ENCODE measurements at regions not wholly inside any gene's neighbourhood (a gene's known extent, or its start where the extent isn't known, plus 50 kb on each side); places are given as distances from the start of the nearest gene placed in this dataset.
A peak's percentile ranks its signal among the peaks of the same experiment; 100 is the strongest.

DNA sequence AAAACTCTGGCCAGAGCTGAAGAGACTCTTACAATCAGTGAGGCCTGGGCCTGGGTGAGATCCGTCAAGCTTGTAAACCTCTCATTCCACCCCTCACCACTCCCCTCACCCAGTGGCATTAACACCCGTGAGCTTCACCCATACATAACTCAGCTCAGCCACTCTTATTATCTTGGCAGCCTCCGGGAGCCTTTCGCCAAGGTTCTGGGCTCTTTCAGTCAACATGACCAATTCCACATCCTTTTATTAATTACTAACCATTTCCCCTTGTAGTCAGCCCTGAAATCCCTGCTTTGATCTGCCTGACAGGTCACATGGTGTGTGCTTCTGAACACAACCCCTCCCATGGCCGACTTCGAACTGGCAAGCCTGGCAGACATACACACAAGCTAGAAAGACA, 134.8 kb downstream of the SETD4 start:
- Histone ChIP-seq H2AFZ (ENCODE audit: low read depth, low read length) (peak overlapping the region; percentile 68), H3K27ac (ENCODE audit: insufficient read depth, low read depth, low read length) (peak overlapping the region; percentile 50), H3K9ac (replicated peaks; ENCODE audit: extremely low read depth, insufficient read depth, low read length) (no peak overlapping the region), H3K9me1 (replicated peaks; ENCODE audit: control insufficient read depth, extremely low read depth, insufficient read depth, low read length) (no peaks in the 10 kb centered on the region), H3K27me3 (ENCODE audit: control insufficient read depth in 2 of 2, insufficient read depth in 2 of 2, low read length in 2 of 2) (no peaks in the 10 kb centered on the region), H3K4me3 (replicated peaks in 1 of 3; ENCODE audit: insufficient read depth in 1 of 3, low read depth in 1 of 3, low read length in 3 of 3) (no peak overlapping the region), H3K9me3 (replicated peaks; ENCODE audit: control insufficient read depth, insufficient read depth, low read length) (no peaks in the 10 kb centered on the region), H3K36me3 (ENCODE audit: control insufficient read depth in 2 of 2, extremely low read depth in 1 of 2, insufficient read depth in 2 of 2, low read length in 2 of 2) (no peaks in the 10 kb centered on the region), H3K79me2 (ENCODE audit: control insufficient read depth, insufficient read depth, low read length) (no peaks in the 10 kb centered on the region), H3K4me2 (ENCODE audit: insufficient read depth, low read length) (no peak overlapping the region), H3K4me1 (ENCODE audit: control insufficient read depth, extremely low read depth, insufficient read depth, low read length) (peaks cover 11% of the 10 kb centered on the region), H4K20me1 (replicated peaks; ENCODE audit: control insufficient read depth, extremely low read depth, insufficient read depth, low read length) (no peaks in the 10 kb centered on the region)
- peak; percentile 46 for TF ChIP-seq GATA2 (IDR thresholded peaks at IDR 0.05; ENCODE audit: insufficient read depth, insufficient read length, low read depth, low read length)
- peak; percentile 26 for TF ChIP-seq JUN (IDR thresholded peaks at IDR 0.05; ENCODE audit: borderline replicate concordance, insufficient read depth, insufficient read length, low read depth)
- TF ChIP-seq POLR2A (IDR thresholded peaks at IDR 0.05; ENCODE audit: low read depth, low read length) = no peak
- no peak for TF ChIP-seq MYC (IDR thresholded peaks at IDR 0.05; ENCODE audit: low read depth, low read length)
- no peak for TF ChIP-seq EZH2 (IDR thresholded peaks at IDR 0.05; ENCODE audit: borderline replicate concordance, low read depth, low read length, severe bottlenecking)
- TF ChIP-seq, protein P1, sequence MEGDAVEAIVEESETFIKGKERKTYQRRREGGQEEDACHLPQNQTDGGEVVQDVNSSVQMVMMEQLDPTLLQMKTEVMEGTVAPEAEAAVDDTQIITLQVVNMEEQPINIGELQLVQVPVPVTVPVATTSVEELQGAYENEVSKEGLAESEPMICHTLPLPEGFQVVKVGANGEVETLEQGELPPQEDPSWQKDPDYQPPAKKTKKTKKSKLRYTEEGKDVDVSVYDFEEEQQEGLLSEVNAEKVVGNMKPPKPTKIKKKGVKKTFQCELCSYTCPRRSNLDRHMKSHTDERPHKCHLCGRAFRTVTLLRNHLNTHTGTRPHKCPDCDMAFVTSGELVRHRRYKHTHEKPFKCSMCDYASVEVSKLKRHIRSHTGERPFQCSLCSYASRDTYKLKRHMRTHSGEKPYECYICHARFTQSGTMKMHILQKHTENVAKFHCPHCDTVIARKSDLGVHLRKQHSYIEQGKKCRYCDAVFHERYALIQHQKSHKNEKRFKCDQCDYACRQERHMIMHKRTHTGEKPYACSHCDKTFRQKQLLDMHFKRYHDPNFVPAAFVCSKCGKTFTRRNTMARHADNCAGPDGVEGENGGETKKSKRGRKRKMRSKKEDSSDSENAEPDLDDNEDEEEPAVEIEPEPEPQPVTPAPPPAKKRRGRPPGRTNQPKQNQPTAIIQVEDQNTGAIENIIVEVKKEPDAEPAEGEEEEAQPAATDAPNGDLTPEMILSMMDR (IDR thresholded peaks at IDR 0.05; ENCODE audit: extremely low read depth in 1 of 2, insufficient read depth in 1 of 2, low read depth in 1 of 2, low read length in 2 of 2) = no peak
- TF ChIP-seq, protein P2, sequence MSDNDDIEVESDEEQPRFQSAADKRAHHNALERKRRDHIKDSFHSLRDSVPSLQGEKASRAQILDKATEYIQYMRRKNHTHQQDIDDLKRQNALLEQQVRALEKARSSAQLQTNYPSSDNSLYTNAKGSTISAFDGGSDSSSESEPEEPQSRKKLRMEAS (IDR thresholded peaks at IDR 0.05; ENCODE audit: insufficient read depth, insufficient read length) = peak; percentile 70
- peak; percentile 41 for TF ChIP-seq POLR2AphosphoS5 (IDR thresholded peaks at IDR 0.05; ENCODE audit: insufficient read depth, low read depth, low read length)
- peak; percentile 57 for TF ChIP-seq FOS (IDR thresholded peaks at IDR 0.05; ENCODE audit: borderline replicate concordance, insufficient read depth, low read length)
- peak; percentile 96 for DNase-seq (ENCODE audit: low read depth, low spot score)
- BruUV-seq (replicated peaks) = no TSS peak
- intact Hi-C loops (cut with micrococcal nuclease) = no loop called here
- POLR2A ChIA-PET = no interaction called here
- dilution Hi-C loops (cut with MboI; ENCODE audit: extremely low pct_ligation_motif_present, low sequenced_read_pairs) = no loop called here
- CTCF ChIA-PET = interaction anchor here (1.3 to 1.9 kb wide), 5 partner anchors 12 to 1180 kb away, joined by 3 to 7 read pairs (median 5); no protein-coding TSS in a partner anchor
- FAIRE-seq = peak; percentile 97

Measured in endothelial cell of umbilical vein (primary cell).